Adrenal gland (tissue), 5 donors: ENCODE measurements at regions not wholly inside any gene's neighbourhood (a gene's known extent, or its start where the extent isn't known, plus 50 kb on each side); places are given as distances from the start of the nearest gene placed in this dataset.

Experiments used
- POLR2A ChIP-seq, 2 donors: fragments of 450-650 bp; IDR thresholded peaks; one replicate each; pipeline ENCODE4 v1.6.1; 2017; ENCODE audit warnings: antibody characterized with exemption in 2 of 2, mild to moderate bottlenecking in 2 of 2, moderate library complexity in 1 of 2
- TF ChIP-seq, protein P1 (sequence below), 6 experiments: fragments of 450-650 bp in 4 of 6; fragments of 200-600 bp in 2 of 6; sonication (generic) in 1 of 6; IDR thresholded peaks; 1 replicate in 5 of 6; 2 replicates in 1 of 6; pipeline versions ENCODE4 v1.5.1 to v1.8.0; 2016 to 2021; ENCODE audit warnings: antibody characterized with exemption in 6 of 6, mild to moderate bottlenecking in 2 of 6, moderate library complexity in 1 of 6
- donor health status: DM: no; HTN: no; CAD: no.

DNA sequence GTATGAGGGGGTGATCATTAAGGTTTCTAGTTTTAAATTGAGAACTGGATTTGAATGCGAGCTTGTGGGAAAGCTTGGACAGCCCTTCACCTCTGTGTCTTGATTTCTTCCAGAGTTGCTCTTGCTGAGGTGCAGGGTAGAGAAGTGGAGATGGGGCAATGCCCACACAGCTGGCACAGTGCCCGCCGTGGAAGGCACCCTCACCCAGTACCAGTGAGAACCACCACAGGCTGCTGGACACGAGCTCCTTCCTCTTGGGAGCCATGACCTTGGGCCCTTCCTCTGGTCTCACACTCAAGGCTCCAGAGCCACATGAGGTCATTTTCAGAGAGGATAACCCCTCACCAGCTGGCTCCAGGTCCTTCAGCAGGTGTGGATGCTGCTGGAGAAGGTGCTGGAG, 67.3 kb downstream of the DACT2 start:
- TF ChIP-seq POLR2A (IDR thresholded peaks at IDR 0.05): no peak
- TF ChIP-seq, protein P1, sequence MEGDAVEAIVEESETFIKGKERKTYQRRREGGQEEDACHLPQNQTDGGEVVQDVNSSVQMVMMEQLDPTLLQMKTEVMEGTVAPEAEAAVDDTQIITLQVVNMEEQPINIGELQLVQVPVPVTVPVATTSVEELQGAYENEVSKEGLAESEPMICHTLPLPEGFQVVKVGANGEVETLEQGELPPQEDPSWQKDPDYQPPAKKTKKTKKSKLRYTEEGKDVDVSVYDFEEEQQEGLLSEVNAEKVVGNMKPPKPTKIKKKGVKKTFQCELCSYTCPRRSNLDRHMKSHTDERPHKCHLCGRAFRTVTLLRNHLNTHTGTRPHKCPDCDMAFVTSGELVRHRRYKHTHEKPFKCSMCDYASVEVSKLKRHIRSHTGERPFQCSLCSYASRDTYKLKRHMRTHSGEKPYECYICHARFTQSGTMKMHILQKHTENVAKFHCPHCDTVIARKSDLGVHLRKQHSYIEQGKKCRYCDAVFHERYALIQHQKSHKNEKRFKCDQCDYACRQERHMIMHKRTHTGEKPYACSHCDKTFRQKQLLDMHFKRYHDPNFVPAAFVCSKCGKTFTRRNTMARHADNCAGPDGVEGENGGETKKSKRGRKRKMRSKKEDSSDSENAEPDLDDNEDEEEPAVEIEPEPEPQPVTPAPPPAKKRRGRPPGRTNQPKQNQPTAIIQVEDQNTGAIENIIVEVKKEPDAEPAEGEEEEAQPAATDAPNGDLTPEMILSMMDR (IDR thresholded peaks at IDR 0.05): no peak
